GM21447 (cell line): ENCODE measurements at regions not wholly inside any gene's neighbourhood (a gene's known extent, or its start where the extent isn't known, plus 50 kb on each side); places are given as distances from the start of the nearest gene placed in this dataset.

Experiments
- ATAC-seq: cut with Tn5 transposase; IDR thresholded peaks from one replicate; pipeline ENCODE4 v1.9.1; 2021; ENCODE audit not compliant: unreplicated experiment

GRCh38 chr18:68532328-68532885, 182.5 kb downstream of the TMX3 start:
- no peak for ATAC-seq

- ATAC-seq, result no peak
These were observed 189.8 kb downstream of the TMX3 start for GRCh38 chr18:68525091-68525490.

- ATAC-seq, result no peak
These were observed 194.4 kb downstream of the TMX3 start for GRCh38 chr18:68520406-68521075.

- ATAC-seq, result no peak
These were observed 195.6 kb downstream of the TMX3 start for GRCh38 chr18:68519336-68519735.

- ATAC-seq, result no peak
These were observed 205.0 kb downstream of the TMX3 start for GRCh38 chr18:68509902-68510301.

- ATAC-seq, result no peak
These were observed 207.1 kb downstream of the TMX3 start for GRCh38 chr18:68507781-68508180.

- no peak for ATAC-seq
These were observed 209.7 kb downstream of the TMX3 start for GRCh38 chr18:68505178-68505574.

GRCh38 chr18:68504441-68505177, 210.3 kb downstream of the TMX3 start:
- ATAC-seq, result no peak

- ATAC-seq, result no peak
These were observed 214.4 kb downstream of the TMX3 start for GRCh38 chr18:68500556-68500955.

GRCh38 chr18:68499141-68499540, 215.8 kb downstream of the TMX3 start:
- no peak for ATAC-seq

GRCh38 chr18:68498636-68499035, 216.3 kb downstream of the TMX3 start:
- ATAC-seq, result no peak

- ATAC-seq, result no peak
These were observed 216.7 kb downstream of the TMX3 start for GRCh38 chr18:68498185-68498584.

GRCh38 chr18:68494802-68495581, 219.9 kb downstream of the TMX3 start:
- no peak for ATAC-seq

GRCh38 chr18:68489013-68489792, 225.7 kb downstream of the TMX3 start:
- no peak for ATAC-seq

- no peak for ATAC-seq
These were observed 230.7 kb downstream of the TMX3 start for GRCh38 chr18:68484241-68484640.

GRCh38 chr18:68482815-68483214, 232.1 kb downstream of the TMX3 start:
- no peak for ATAC-seq

- ATAC-seq, result no peak
These were observed 234.7 kb downstream of the TMX3 start for GRCh38 chr18:68480196-68480595.

- ATAC-seq, result no peak
These were observed 236.7 kb downstream of the TMX3 start for GRCh38 chr18:68478246-68478645.

GRCh38 chr18:68475883-68476282, 239.0 kb downstream of the TMX3 start:
- no peak for ATAC-seq

GRCh38 chr18:68472701-68473295, 242.1 kb downstream of the TMX3 start:
- no peak for ATAC-seq
